Small intestine (tissue), 7 donors: ENCODE measurements at regions not wholly inside any gene's neighbourhood (a gene's known extent, or its start where the extent isn't known, plus 50 kb on each side); places are given as distances from the start of the nearest gene placed in this dataset.

ENCODE experiments used
- DNase-seq, 2 donors: peaks; one replicate each; pipeline versions ENCODE4 v3.0.0 to v3.0.0-alpha.2; 2013
- FAIRE-seq: peaks from 2 replicates; lab custom pipeline; 2012; peaks lifted over from hg19 to GRCh38; lab: Jason Lieb, UNC
- H3K27ac ChIP-seq, 3 donors: one replicate each; pipeline ENCODE4 v1.5.1; 2013; ENCODE audit warnings: low read length in 2 of 3, mild to moderate bottlenecking in 2 of 3, control low read depth in 1 of 3, inconsistent platforms in 1 of 3, low read depth in 1 of 3, moderate library complexity in 1 of 3
- H3K27me3 ChIP-seq, 3 donors: one replicate each; pipeline ENCODE4 v1.6.1; 2013; ENCODE audit warnings: low read length in 3 of 3, inconsistent platforms in 1 of 3; ENCODE audit not compliant: control insufficient read depth in 3 of 3, insufficient read depth in 3 of 3
- H3K36me3 ChIP-seq, 3 donors: one replicate each; pipeline ENCODE4 v1.6.1; 2013; ENCODE audit warnings: low read length in 3 of 3, inconsistent platforms in 1 of 3, low read depth in 1 of 3, mild to moderate bottlenecking in 1 of 3, moderate library complexity in 1 of 3; ENCODE audit not compliant: control insufficient read depth in 3 of 3, insufficient read depth in 2 of 3
- H3K4me1 ChIP-seq, 3 donors: one replicate each; pipeline ENCODE4 v1.6.1; 2013; ENCODE audit warnings: low read length in 2 of 3, inconsistent platforms in 1 of 3, low read depth in 1 of 3, mild to moderate bottlenecking in 1 of 3, moderate library complexity in 1 of 3; ENCODE audit not compliant: control insufficient read depth in 3 of 3, insufficient read depth in 2 of 3
- H3K4me3 ChIP-seq, 3 donors: one replicate each; pipeline ENCODE4 v1.5.1; 2013; ENCODE audit warnings: low read length in 3 of 3, control low read depth in 1 of 3, inconsistent platforms in 1 of 3, low read depth in 1 of 3, mild to moderate bottlenecking in 1 of 3, moderate library complexity in 1 of 3
- H3K9me3 ChIP-seq, 2 donors: one replicate each; pipeline ENCODE4 v1.6.1; 2013; ENCODE audit warnings: low read depth in 1 of 2, low read length in 1 of 2; ENCODE audit not compliant: control insufficient read depth in 2 of 2, insufficient read depth in 1 of 2
- whole genome bisulfite sequencing, 3 donors: extraction: QIAGEN DNeasy Blood & Tissue Kit; methylation state at CpG; one replicate each; pipeline ENCODE4 v1.1.7; 2013; 5-methylcytosine and 5-hydroxymethylcytosine counted together
- donor health status: healthy with polysubstance abuse.
- donor health status: control.
- donor health status: control.
- donor health status: Bipolar disorder and iron deficiency.
- donor health status: healthy.

DNA sequence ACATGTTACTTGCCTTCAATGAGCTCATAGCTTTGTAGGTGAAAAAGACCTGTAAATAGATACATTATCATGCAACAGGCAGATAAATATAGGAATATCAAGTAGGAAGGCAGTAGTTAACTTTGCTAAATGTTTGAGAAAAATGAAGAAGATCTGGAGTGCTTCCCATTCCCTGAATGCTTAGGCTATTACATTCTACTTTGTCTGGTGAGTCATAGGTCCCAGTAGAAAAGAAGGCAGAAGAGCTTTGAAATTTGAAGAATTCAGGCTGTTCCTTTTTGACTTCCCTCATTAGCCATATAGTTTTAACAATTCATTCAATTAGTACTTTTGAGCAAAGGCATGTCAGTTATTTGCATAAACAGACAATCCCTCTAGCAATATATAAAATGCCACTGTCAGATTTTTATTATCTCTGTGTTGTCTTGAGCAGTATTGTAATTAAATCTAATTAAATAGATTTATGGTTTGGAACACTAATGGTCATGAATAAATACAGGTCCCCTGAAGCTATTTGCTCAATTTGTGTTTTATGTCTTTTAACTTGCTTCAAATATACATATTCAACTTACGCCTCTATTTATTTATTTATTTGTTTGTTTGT, 875.0 kb downstream of the REEP3 start:
- Histone ChIP-seq H3K4me3 (no peak overlapping the region), H3K36me3 (no peaks in the 10 kb centered on the region), H3K27ac (no peak overlapping the region), H3K9me3 (no peaks in the 10 kb centered on the region), H3K27me3 (no peaks in the 10 kb centered on the region), H3K4me1 (no peaks in the 10 kb centered on the region)
- DNase-seq (no peak), FAIRE-seq (no peak)
- 83 to 97% (median 93%) methylated on average over 1 of the region's 1 CpG for WGBS, 3 donors

DNA sequence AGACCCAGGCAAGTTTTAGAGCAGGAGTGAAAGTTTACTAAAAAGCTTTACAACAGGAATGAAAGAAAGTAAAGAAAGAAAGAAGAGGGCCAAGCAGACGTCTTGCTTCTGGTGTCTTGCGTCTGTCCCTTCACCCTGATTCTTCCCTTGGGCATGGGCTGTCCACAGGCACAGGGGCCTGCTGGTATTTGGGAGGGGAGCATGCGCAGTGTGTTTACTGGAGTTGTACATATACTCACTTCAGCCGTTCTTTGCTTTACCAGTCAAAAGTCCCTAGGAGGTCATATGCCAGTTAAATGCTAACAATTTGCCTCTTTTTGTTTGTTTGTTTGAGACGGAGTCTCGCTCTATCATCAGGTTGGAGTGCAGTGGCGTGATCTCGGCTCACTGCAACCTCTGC, 875.9 kb downstream of the REEP3 start:
- no peak overlapping the region for H3K4me3 ChIP-seq
- H3K27me3 ChIP-seq = no peaks in the 10 kb centered on the region
- H3K27ac ChIP-seq = no peak overlapping the region
- H3K9me3 ChIP-seq = no peaks in the 10 kb centered on the region
- FAIRE-seq (no peak), DNase-seq (no peak)
- whole genome bisulfite sequencing, 3 donors = 87 to 92% (median 90%) methylated on average over 8 of the region's 8 CpGs
- H3K36me3 ChIP-seq = no peaks in the 10 kb centered on the region
- no peaks in the 10 kb centered on the region for H3K4me1 ChIP-seq

DNA sequence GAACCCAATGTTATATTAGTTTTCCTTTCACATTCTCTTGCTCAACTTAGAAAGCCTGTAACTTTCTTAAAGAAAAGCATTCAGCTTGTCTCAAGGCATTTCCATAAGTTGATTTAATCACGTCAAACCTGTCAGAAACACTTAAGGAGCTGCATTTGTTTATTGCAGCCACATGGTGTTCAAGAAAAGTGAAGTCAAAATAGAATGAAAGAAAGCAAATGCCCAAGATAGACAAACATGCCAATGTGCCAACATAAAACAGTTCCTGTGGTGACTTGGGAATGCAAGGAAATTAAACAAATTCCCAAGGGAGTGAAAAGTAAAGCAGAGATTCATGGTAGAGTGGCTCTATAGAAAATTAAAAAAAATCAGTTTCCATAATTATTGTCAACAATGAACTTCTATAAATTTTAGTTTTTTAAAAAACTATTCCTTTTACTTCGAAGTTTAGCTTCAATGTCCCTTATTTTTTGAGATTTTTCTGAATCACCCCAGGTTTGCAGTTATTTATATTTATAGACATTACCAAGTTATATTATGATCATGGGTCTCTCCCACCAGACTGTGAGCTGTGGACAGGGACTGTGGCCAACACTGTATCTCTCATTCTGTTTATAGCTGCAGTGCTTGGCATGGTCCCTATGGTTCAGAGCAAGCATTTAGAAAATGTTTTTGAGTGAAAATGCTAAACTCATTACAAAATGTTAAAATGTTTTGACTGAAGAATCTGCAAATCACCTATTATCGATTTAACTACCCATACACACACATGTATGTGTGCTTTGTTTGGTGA, 887.4 kb downstream of the REEP3 start:
- Histone ChIP-seq H3K4me1 (no peaks in the 10 kb centered on the region), H3K9me3 (no peaks in the 10 kb centered on the region), H3K36me3 (no peaks in the 10 kb centered on the region), H3K27me3 (no peaks in the 10 kb centered on the region), H3K27ac (no peak overlapping the region), H3K4me3 (no peak overlapping the region)
- DNase-seq (no peak), FAIRE-seq (no peak)
- WGBS, 3 donors = 67 to 80% (median 72%) methylated on average over 3 of the region's 3 CpGs

DNA sequence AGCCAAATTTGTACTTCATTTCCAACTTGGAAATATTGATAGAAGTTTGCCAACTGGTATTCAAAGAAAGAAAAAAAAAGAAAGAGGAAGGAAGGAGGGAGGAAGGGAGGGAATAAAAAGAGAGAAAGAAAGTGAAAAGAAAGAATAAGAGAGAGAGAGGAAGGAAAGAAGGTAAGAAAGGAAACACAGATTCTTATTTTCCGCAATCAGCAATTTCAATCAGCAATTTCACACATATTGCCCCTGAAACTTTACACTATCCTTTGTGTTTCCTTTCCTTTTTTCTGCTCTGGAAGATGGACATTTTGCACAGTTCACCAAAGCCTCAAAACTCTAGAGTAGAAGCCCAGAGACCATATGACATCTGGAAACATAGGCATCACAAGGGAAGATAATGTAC, 888.1 kb downstream of the REEP3 start:
- FAIRE-seq = no peak

DNA sequence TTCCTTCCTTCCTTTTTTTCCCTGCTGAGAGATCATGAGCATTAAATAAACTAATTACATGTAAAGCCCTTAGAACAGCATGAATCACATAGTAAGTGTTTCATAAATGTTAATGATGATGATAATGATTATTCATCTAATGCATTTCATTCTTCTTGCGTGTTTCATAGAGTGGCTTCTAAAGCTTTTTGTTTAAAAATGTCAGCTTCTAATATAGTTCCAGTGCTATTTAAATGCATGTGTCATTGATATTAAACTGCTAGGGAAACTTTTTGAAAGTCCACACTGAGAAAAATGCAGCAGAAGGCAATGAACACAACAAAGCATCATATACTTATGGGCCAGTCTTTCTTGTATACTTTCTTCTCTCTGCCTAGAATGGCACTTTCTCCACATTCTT, 894.8 kb downstream of the REEP3 start:
- no peaks in the 10 kb centered on the region for H3K27me3 ChIP-seq
- H3K4me3 ChIP-seq = no peak overlapping the region
- FAIRE-seq (no peak), DNase-seq (no peak)
- no peaks in the 10 kb centered on the region for H3K9me3 ChIP-seq
- H3K4me1 ChIP-seq = no peaks in the 10 kb centered on the region
- no peaks in the 10 kb centered on the region for H3K36me3 ChIP-seq
- no peak overlapping the region for H3K27ac ChIP-seq
- WGBS, 3 donors = 81 to 87% (median 83%) methylated on average over 1 of the region's 1 CpG

More for the DNA sequence above, 888.1 kb downstream of the REEP3 start:
- no peak overlapping the region for H3K27ac ChIP-seq
- DNase-seq = no peak
- no peaks in the 10 kb centered on the region for H3K4me1 ChIP-seq
- no peaks in the 10 kb centered on the region for H3K36me3 ChIP-seq
- 94 to 100% (median 97%) methylated on average over 1 of the region's 1 CpG for WGBS, 3 donors
- no peak overlapping the region for H3K4me3 ChIP-seq
- no peaks in the 10 kb centered on the region for H3K27me3 ChIP-seq
- H3K9me3 ChIP-seq = no peaks in the 10 kb centered on the region

DNA sequence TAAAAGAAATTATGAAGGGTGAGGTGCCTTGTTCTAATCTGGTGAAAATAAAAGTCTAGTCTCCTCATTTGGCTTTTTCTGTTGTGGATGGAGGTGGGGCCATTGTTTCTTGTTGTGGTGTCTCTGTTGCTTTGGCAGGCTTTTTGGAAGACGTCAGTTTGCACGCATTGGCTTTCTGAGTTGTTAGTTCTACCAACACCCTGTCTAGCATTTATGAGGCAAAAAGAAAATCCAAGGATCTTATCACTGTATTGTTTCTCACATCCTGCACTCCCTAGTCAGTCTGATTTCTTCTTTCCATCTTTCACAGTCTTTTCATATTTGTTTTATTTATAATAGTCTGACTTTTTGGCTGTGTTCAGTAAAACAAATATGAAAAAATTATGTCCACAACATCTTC, 898.3 kb downstream of the REEP3 start:
- Histone ChIP-seq H3K27ac (no peak overlapping the region), H3K27me3 (no peaks in the 10 kb centered on the region), H3K4me1 (no peaks in the 10 kb centered on the region), H3K9me3 (no peaks in the 10 kb centered on the region), H3K4me3 (no peak overlapping the region), H3K36me3 (no peaks in the 10 kb centered on the region)
- FAIRE-seq (no peak), DNase-seq (no peak)
- 60 to 67% (median 60%) methylated on average over 2 of the region's 2 CpGs for WGBS, 3 donors

DNA sequence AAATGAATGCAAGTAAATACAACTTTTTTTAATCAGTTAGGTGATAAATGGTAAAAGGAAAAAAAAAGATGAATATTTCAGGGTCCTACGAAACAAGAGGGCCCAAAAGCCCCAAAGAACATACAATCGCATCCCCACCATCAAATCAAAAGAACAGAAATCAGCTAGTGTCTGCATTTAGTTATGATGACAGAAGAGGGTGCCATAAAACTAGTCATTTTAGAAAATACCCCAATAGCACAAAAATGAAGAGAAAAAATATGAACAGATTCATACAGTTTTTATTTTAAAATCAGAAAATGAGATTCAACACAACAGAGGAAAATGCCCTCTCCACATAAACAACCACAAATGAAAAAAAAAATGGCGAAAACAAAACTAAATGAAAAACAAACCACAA, 905.5 kb downstream of the REEP3 start:
- WGBS, 3 donors = 85 to 88% (median 88%) methylated on average over 3 of the region's 3 CpGs
- Histone ChIP-seq H3K4me3 (no peak overlapping the region), H3K27me3 (no peaks in the 10 kb centered on the region), H3K36me3 (no peaks in the 10 kb centered on the region), H3K4me1 (no peaks in the 10 kb centered on the region), H3K27ac (no peak overlapping the region), H3K9me3 (peaks cover 0 to 2% of the 10 kb centered on the region in 2 donors)
- no peak for DNase-seq
- no peak for FAIRE-seq

DNA sequence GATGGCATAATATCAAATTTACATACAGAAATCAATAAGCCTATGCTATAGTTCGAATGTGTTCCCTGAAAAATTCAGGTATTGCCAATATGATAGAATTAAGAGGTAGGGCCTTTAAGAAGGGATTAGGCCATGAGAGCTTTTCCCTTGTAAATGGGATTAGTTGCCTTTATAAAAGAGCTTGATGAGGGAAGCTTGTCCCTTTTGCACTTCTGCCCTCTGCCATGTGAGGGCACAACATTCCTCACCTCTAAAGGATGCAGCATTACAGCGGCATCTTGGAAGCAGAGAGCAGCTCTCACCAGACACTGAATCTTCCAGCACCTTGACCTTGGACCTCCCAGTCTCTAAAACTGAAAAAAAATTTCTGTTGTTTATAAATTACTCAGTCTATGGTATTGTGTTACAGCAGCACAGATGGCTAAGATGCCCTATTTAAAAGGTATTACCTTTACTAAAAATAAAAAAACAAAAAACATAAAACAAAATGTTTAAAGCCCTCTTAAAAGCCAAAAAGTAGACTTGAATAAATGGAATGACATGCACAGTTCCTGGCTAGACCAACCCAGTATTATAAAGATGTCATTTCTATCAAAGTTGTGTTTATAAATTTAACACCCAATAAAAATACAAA, 909.6 kb downstream of the REEP3 start:
- 18 to 44% (median 23%) methylated on average over 2 of the region's 2 CpGs for WGBS, 3 donors
- FAIRE-seq = no peak
- H3K9me3 ChIP-seq = peaks cover 0 to 2% of the 10 kb centered on the region in 2 donors
- H3K27me3 ChIP-seq = no peaks in the 10 kb centered on the region
- no peaks in the 10 kb centered on the region for H3K4me1 ChIP-seq
- no peaks in the 10 kb centered on the region for H3K36me3 ChIP-seq
- H3K27ac ChIP-seq = no peak overlapping the region
- peak; percentile 15 to 43 for DNase-seq
- no peak overlapping the region for H3K4me3 ChIP-seq
